Body of pancreas (tissue), 4 donors: ENCODE measurements at regions not wholly inside any gene's neighbourhood (a gene's known extent, or its start where the extent isn't known, plus 50 kb on each side); places are given as distances from the start of the nearest gene placed in this dataset.
"Not testable (repeated sequence)": the region's sequence is repeated elsewhere in the genome, so short reads cannot be mapped to it uniquely, and the experiment has no call there.

Experiments
- POLR2A ChIP-seq, 3 donors: fragments of 450-650 bp; IDR thresholded peaks; one replicate each; pipeline ENCODE4 v1.6.1; 2016; ENCODE audit warnings: antibody characterized with exemption in 3 of 3, mild to moderate bottlenecking in 2 of 3
- TF ChIP-seq, protein P1 (sequence below), 7 experiments: fragments of 450-650 bp in 4 of 7; fragments of 200-600 bp in 3 of 7; sonication (generic) in 3 of 7; IDR thresholded peaks; one replicate each; pipeline ENCODE4 v1.5.1; 2016 to 2019; ENCODE audit warnings: antibody characterized with exemption in 7 of 7

DNA sequence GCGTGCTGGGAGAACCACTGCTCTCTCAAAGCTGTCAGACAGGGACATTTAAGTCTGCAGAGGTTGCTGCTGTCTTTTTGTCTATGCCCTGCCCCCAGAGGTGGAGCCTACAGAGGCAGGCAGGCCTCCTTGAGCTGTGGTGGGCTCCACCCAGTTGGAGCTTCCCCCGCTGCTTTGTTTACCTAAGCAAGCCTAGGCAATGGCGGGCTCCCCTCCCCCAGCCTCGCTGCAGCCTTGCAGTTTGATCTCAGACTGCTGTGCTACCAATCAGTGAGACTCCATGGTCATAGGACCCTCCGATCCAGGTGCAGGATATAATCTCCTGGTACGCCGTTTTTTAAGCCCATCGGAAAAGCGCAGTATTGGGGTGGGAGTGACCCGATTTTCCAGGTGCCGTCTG is 110.4 kb upstream of the SPRED1 start:
- TF ChIP-seq, protein P1, sequence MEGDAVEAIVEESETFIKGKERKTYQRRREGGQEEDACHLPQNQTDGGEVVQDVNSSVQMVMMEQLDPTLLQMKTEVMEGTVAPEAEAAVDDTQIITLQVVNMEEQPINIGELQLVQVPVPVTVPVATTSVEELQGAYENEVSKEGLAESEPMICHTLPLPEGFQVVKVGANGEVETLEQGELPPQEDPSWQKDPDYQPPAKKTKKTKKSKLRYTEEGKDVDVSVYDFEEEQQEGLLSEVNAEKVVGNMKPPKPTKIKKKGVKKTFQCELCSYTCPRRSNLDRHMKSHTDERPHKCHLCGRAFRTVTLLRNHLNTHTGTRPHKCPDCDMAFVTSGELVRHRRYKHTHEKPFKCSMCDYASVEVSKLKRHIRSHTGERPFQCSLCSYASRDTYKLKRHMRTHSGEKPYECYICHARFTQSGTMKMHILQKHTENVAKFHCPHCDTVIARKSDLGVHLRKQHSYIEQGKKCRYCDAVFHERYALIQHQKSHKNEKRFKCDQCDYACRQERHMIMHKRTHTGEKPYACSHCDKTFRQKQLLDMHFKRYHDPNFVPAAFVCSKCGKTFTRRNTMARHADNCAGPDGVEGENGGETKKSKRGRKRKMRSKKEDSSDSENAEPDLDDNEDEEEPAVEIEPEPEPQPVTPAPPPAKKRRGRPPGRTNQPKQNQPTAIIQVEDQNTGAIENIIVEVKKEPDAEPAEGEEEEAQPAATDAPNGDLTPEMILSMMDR (IDR thresholded peaks at IDR 0.05): not testable (repeated sequence)
- not testable (repeated sequence) for TF ChIP-seq POLR2A (IDR thresholded peaks at IDR 0.05)
